Esophagus squamous epithelium (tissue), 4 donors: ENCODE measurements at regions not wholly inside any gene's neighbourhood (a gene's known extent, or its start where the extent isn't known, plus 50 kb on each side); places are given as distances from the start of the nearest gene placed in this dataset.

ENCODE experiments used
- CTCF ChIP-seq, 6 experiments: fragments of 450-650 bp in 4 of 6; fragments of 200-600 bp in 2 of 6; sonication (generic) in 2 of 6; IDR thresholded peaks; one replicate each; pipeline ENCODE4 v1.5.1; 2016 to 2019; ENCODE audit warnings: antibody characterized with exemption in 6 of 6, mild to moderate bottlenecking in 4 of 6, moderate library complexity in 4 of 6
- POLR2A ChIP-seq, 4 donors: fragments of 450-650 bp; IDR thresholded peaks; one replicate each; pipeline ENCODE4 v1.6.1; 2017; ENCODE audit warnings: antibody characterized with exemption in 4 of 4, mild to moderate bottlenecking in 4 of 4, moderate library complexity in 3 of 4

DNA sequence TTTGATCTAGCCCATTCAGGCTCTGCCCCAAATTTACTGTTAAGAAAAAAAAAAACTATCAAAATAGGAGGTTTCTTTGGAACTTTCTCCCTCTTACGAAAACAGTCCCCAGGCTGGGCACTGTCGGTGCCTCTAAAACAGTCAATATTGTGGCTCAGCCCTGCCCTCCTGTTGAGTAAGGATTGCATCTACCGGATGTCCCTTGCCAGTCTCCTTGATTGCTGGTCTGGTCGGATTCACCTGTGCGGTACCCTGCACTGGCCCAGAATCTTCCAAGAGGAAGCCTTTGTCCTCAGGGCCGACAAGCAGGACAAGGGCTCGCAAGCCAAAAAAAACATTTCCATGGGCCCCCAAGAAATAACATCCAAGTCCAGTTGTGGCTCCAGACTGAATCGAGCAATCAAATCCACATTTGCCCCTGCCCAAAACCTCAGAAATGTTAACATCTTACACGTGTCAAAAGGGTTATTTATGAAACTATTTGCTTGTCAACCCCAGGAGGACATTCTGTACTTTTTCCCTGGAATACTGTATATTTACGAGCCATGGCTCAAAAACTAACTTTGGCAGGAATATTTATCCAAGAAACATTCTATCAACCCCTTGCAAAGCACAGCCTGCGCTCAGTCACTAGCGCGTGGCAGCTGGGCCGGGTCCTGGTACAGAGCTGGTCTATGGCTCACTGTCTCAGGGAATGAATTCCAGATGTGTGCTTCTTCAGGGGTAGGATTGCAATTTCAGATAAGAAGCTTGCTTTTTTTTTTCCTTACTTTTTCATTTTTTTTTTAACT, 129.2 kb upstream of the ADRA1B start:
- TF ChIP-seq CTCF (IDR thresholded peaks at IDR 0.05) (no peak), POLR2A (IDR thresholded peaks at IDR 0.05) (no peak)
